Calu3 (cell line): ENCODE measurements at regions not wholly inside any gene's neighbourhood (a gene's known extent, or its start where the extent isn't known, plus 50 kb on each side); places are given as distances from the start of the nearest gene placed in this dataset.

ENCODE experiments used
- BruUV-seq: library from RNA; stranded (reverse); fragments of 400-500 nt; replicated peaks from 2 replicates; lab custom pipeline; 2021; lab: Mats Ljungman, UMichigan
- CTCF ChIA-PET: fragments of 300-600 bp; sonication (Branson Sonifier 250); formaldehyde crosslinking; loops from one replicate; lab custom pipeline; 2022; ENCODE audit warnings: antibody characterized with exemption; lab: Charles Lee
- DNase-seq: peaks from one replicate; pipeline ENCODE4 v3.0.0; 2022
- H3K27ac Mint-ChIP-seq: one replicate; pipeline ENCODE4 v1.8.0; 2022; ENCODE audit warnings: mixed read lengths; ENCODE audit not compliant: unreplicated experiment
- H3K27me3 Mint-ChIP-seq: one replicate; pipeline ENCODE4 v1.8.0; 2022; ENCODE audit warnings: mixed read lengths; ENCODE audit not compliant: unreplicated experiment
- H3K36me3 Mint-ChIP-seq: one replicate; pipeline ENCODE4 v1.8.0; 2022; ENCODE audit warnings: mild to moderate bottlenecking, moderate library complexity, mixed read lengths; ENCODE audit not compliant: insufficient read depth, unreplicated experiment
- H3K4me1 Mint-ChIP-seq: one replicate; pipeline ENCODE4 v1.8.0; 2022; ENCODE audit warnings: mild to moderate bottlenecking, low read depth, mixed read lengths; ENCODE audit not compliant: unreplicated experiment
- H3K4me3 Mint-ChIP-seq: one replicate; pipeline ENCODE4 v1.8.0; 2022; ENCODE audit warnings: mild to moderate bottlenecking, low read depth, moderate library complexity, mixed read lengths; ENCODE audit not compliant: unreplicated experiment
- H3K9me3 Mint-ChIP-seq: one replicate; pipeline ENCODE4 v1.8.0; 2022; ENCODE audit warnings: low read depth, mixed read lengths; ENCODE audit not compliant: unreplicated experiment
- intact Hi-C: fragments of 100-400 bp; cut with micrococcal nuclease; formaldehyde crosslinking; loops from one replicate; pipeline ENCODE4 v1.10.0; 2022; ENCODE audit not compliant: unreplicated experiment
- TF ChIP-seq, protein P1 (sequence below): fragments of 200-600 bp; IDR thresholded peaks from one replicate; pipeline ENCODE4 v1.8.0; 2022; ENCODE audit warnings: antibody characterized with exemption; ENCODE audit not compliant: unreplicated experiment

DNA sequence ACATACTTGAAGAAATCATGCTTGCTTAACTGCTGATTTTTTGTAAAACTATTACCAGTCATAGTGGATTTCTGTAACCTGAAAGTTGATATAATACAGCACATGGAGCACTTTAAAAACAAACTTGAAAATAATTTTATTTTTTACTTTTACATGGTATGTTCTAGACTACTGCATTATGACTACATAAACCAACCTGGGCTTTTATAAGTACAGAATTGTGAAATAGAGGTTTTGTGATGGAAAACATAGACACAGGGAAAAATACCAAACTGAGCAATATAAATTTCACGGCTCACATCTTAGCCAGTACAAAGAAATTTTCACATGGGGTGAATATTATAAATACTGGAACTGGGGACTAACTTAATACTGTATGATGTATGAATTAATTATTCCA is 59.3 kb upstream of the CTIF start:
- DNase-seq: no peak
- Mint-ChIP-seq H3K4me3 (no peak overlapping the region), H3K36me3 (no peaks in the 10 kb centered on the region), H3K27ac (no peak overlapping the region), H3K9me3 (peaks cover 2% of the 10 kb centered on the region), H3K4me1 (no peaks in the 10 kb centered on the region), H3K27me3 (peaks cover 3% of the 10 kb centered on the region)
- intact Hi-C loops: loop anchor here (10.0 kb wide), 1 partner anchor 755 kb away; no protein-coding TSS in a partner anchor
- TF ChIP-seq, protein P1, sequence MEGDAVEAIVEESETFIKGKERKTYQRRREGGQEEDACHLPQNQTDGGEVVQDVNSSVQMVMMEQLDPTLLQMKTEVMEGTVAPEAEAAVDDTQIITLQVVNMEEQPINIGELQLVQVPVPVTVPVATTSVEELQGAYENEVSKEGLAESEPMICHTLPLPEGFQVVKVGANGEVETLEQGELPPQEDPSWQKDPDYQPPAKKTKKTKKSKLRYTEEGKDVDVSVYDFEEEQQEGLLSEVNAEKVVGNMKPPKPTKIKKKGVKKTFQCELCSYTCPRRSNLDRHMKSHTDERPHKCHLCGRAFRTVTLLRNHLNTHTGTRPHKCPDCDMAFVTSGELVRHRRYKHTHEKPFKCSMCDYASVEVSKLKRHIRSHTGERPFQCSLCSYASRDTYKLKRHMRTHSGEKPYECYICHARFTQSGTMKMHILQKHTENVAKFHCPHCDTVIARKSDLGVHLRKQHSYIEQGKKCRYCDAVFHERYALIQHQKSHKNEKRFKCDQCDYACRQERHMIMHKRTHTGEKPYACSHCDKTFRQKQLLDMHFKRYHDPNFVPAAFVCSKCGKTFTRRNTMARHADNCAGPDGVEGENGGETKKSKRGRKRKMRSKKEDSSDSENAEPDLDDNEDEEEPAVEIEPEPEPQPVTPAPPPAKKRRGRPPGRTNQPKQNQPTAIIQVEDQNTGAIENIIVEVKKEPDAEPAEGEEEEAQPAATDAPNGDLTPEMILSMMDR: no peak
- no TSS peak for BruUV-seq
- CTCF ChIA-PET: no interaction called here

DNA sequence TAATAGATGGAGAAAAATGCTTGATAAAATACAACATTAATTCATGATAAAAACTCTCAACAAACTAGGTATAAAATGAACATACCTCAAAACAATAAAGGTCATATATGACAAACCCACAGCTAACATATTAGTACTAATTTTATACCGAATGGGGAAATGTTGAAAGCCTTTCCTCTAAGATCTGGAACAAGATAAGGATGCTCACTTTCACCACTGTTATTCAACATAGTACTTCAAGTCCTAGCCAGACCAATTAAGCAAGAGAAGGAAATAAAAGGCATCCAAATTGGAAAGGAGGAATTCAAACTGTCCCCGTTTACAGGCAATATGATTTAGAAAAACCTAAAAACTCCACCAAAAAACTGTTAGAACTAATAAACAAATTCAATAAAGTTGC is 61.5 kb upstream of the CTIF start:
- Mint-ChIP-seq H3K9me3 (peaks cover 2% of the 10 kb centered on the region), H3K4me1 (no peaks in the 10 kb centered on the region), H3K4me3 (no peak overlapping the region), H3K27me3 (peaks cover 25% of the 10 kb centered on the region), H3K36me3 (no peaks in the 10 kb centered on the region), H3K27ac (no peak overlapping the region)
- TF ChIP-seq, protein P1: no peak
- no TSS peak for BruUV-seq
- no peak for DNase-seq
- intact Hi-C loops: loop anchor here (2.0 to 10.0 kb wide), 2 partner anchors 63 to 757 kb away; no protein-coding TSS in a partner anchor
- CTCF ChIA-PET: no interaction called here

DNA sequence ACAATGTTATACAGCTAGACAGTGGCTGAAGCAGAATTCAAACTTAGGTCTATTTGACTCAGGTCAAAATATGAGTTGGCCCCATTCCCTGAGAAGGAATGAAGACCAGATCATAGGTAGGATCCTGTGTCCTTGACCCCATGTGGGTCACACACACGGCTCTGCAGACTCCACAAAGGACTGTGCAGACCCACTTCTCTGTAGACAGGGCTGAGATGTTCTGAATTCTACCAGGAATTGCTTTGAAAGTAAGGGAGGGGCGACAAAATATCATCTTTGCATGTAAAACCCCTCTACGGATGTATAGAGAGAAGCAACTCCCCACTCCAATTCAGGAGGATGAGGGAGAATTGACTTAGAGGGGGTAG is 62.3 kb upstream of the CTIF start:
- BruUV-seq: no TSS peak
- Mint-ChIP-seq H3K36me3 (no peaks in the 10 kb centered on the region), H3K4me3 (no peak overlapping the region), H3K27ac (no peak overlapping the region), H3K4me1 (no peaks in the 10 kb centered on the region), H3K9me3 (peaks cover 2% of the 10 kb centered on the region), H3K27me3 (peaks cover 33% of the 10 kb centered on the region)
- CTCF ChIA-PET: interaction anchor here (1.2 to 2.8 kb wide), 5 partner anchors 10 to 188 kb away, joined by 3 to 14 read pairs (median 10); no protein-coding TSS in a partner anchor
- DNase-seq: no peak
- intact Hi-C loops: loop anchor here (1.0 to 10.0 kb wide), 3 partner anchors 64 to 758 kb away; no protein-coding TSS in a partner anchor
- TF ChIP-seq, protein P1: no peak

DNA sequence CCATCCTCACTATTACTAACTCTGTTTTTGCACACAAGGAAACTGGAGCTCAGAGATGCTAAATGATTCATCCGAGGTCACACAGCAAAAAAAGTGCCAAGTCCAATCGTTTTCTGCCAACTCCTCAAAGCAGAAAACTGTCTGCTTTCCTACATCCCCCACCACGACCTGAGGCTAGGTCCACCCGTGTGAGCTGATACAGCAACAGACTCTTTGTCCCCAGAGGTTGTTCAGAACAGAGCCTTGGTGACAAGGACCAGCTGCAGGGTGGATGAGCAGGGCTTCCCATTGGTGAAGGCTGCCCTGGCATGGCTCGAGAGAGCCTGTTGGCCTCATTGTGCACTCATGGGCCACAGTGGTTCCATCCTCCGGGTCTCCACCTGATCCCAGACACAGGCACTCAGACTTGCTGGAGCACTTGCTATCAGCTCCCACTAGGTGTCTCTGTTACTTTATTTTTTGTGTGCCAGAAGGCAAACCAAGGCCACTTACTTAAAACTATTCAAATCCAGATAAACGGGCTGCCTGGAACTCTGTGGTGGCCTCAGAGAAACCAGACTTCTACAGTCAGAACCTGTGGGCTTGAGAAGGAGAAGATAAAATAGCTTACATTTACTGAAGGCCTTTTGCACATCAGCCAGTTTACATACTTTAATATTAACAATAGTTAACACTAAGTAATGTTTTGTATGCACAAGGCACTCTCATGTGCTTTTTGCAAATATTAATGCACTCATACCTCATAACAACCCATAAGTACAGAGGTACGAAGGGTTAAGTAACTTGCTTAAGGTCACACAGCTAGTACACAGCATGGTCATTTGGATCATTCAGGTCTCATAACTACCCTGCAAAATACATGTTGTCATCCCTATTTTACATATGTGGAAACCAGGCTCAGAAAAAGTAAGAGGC is 62.9 kb upstream of the CTIF start:
- Mint-ChIP-seq H3K36me3 (no peaks in the 10 kb centered on the region), H3K9me3 (peaks cover 2% of the 10 kb centered on the region), H3K27ac (no peak overlapping the region), H3K4me1 (no peaks in the 10 kb centered on the region), H3K27me3 (peaks cover 39% of the 10 kb centered on the region), H3K4me3 (no peak overlapping the region)
- TF ChIP-seq, protein P1: peak; percentile 82
- intact Hi-C loops: loop anchor here (1.0 to 10.0 kb wide), 3 partner anchors 65 to 759 kb away; no protein-coding TSS in a partner anchor
- peak; percentile 68 for DNase-seq
- CTCF ChIA-PET: interaction anchor here (1.0 to 2.8 kb wide), 7 partner anchors 10 to 192 kb away, joined by 3 to 14 read pairs (median 8); no protein-coding TSS in a partner anchor
- BruUV-seq: no TSS peak
